HEK293 (cell line): ENCODE measurements at regions not wholly inside any gene's neighbourhood (a gene's known extent, or its start where the extent isn't known, plus 50 kb on each side); places are given as distances from the start of the nearest gene placed in this dataset.

Experiments used
- BCL11A ChIP-seq: fragments of 450-650 bp; formaldehyde crosslinking; IDR thresholded peaks from 2 replicates; pipeline ENCODE4 v1.5.1; 2016; ENCODE audit warnings: low read depth, missing biosample characterization, missing genetic modification characterization
- CTCF ChIP-seq: fragments of 450-650 bp; formaldehyde crosslinking; IDR thresholded peaks from 2 replicates; pipeline ENCODE4 v1.5.1; 2016; ENCODE audit warnings: missing biosample characterization, missing genetic modification characterization
- KLF16 ChIP-seq: fragments of 450-650 bp; formaldehyde crosslinking; IDR thresholded peaks from 2 replicates; pipeline ENCODE4 v1.5.1; 2017; ENCODE audit warnings: missing biosample characterization, missing genetic modification characterization
- ZNF121 ChIP-seq: fragments of 450-650 bp; formaldehyde crosslinking; IDR thresholded peaks from 2 replicates; pipeline ENCODE4 v1.5.1; 2016; ENCODE audit warnings: missing biosample characterization, missing genetic modification characterization

GRCh38 chr2:211033765-211034164, 477.4 kb downstream of the CPS1 start:
- TF ChIP-seq CTCF (no peak), ZNF121 (no peak), BCL11A (tag by site-specific recombination) (no peak), KLF16 (tag by site-specific recombination) (no peak)
